CD4-positive, CD25-positive, alpha-beta regulatory T cell (primary cell): ENCODE measurements at regions not wholly inside any gene's neighbourhood (a gene's known extent, or its start where the extent isn't known, plus 50 kb on each side); places are given as distances from the start of the nearest gene placed in this dataset.
A peak's percentile ranks its signal among the peaks of the same experiment; 100 is the strongest.

Experiments
- ATAC-seq, 2 donors: fragments of 150-1000 bp; cut with Tn5 transposase; one replicate each; pipeline ENCODE4 v1.10.0; 2021; ENCODE audit warnings: low read depth in 2 of 2, moderate number of reproducible peaks in 2 of 2, moderate library complexity in 1 of 2
- DNase-seq, 3 donors: peaks; one replicate each; pipeline versions ENCODE4 v3.0.0 to v3.0.0-alpha.2; 2012 to 2022; ENCODE audit warnings: mixed read lengths in 1 of 3
- H3K27ac ChIP-seq: one replicate; pipeline ENCODE4 v1.7.0; 2013; ENCODE audit warnings: mild to moderate bottlenecking, low read length; ENCODE audit not compliant: insufficient read depth, poor library complexity, severe bottlenecking
- H3K27me3 ChIP-seq: one replicate; pipeline ENCODE4 v1.7.0; 2013; ENCODE audit warnings: low read length; ENCODE audit not compliant: control insufficient read depth, insufficient read depth
- H3K36me3 ChIP-seq: one replicate; pipeline ENCODE4 v1.7.0; 2013; ENCODE audit warnings: mild to moderate bottlenecking, low read length, moderate library complexity; ENCODE audit not compliant: control insufficient read depth, insufficient read depth
- H3K4me1 ChIP-seq: 2 replicates; pipeline ENCODE4 v1.7.0; 2013; ENCODE audit warnings: mild to moderate bottlenecking, low read length; ENCODE audit not compliant: insufficient read depth, control insufficient read depth, poor library complexity, severe bottlenecking
- H3K4me3 ChIP-seq: one replicate; pipeline ENCODE4 v1.7.0; 2013; ENCODE audit warnings: low read depth, mild to moderate bottlenecking, low read length, moderate library complexity
- H3K9me3 ChIP-seq, 2 experiments: 1 replicate in 1 of 2; 2 replicates in 1 of 2; pipeline ENCODE4 v1.7.0; 2013; ENCODE audit warnings: low read length in 2 of 2, mild to moderate bottlenecking in 1 of 2, moderate library complexity in 1 of 2; ENCODE audit not compliant: control insufficient read depth in 2 of 2
- H3K27ac Mint-ChIP-seq, 3 donors: one replicate each; pipeline ENCODE4 v1.8.0; 2020 to 2022; ENCODE audit warnings: mild to moderate bottlenecking in 3 of 3, mixed read lengths in 3 of 3, moderate library complexity in 2 of 3
- H3K27me3 Mint-ChIP-seq: one replicate; pipeline ENCODE4 v1.8.0; 2022; ENCODE audit warnings: mild to moderate bottlenecking, mixed read lengths
- H3K36me3 Mint-ChIP-seq: one replicate; pipeline ENCODE4 v1.8.0; 2020; ENCODE audit warnings: mixed read lengths
- H3K4me1 Mint-ChIP-seq, 4 donors: one replicate each; pipeline ENCODE4 v1.8.0; 2020 to 2022; ENCODE audit warnings: mixed read lengths in 4 of 4, mild to moderate bottlenecking in 1 of 4
- H3K4me3 Mint-ChIP-seq, 4 donors: one replicate each; pipeline ENCODE4 v1.8.0; 2020 to 2022; ENCODE audit warnings: mild to moderate bottlenecking in 4 of 4, mixed read lengths in 4 of 4, moderate library complexity in 3 of 4
- H3K9me3 Mint-ChIP-seq, 7 donors: one replicate each; pipeline ENCODE4 v1.8.0; 2020 to 2022; ENCODE audit warnings: mixed read lengths in 7 of 7, mild to moderate bottlenecking in 3 of 7, moderate library complexity in 2 of 7

- Histone ChIP-seq H3K27me3 (no peaks in the 10 kb centered on the region), H3K9me3 (no peaks in the 10 kb centered on the region), H3K36me3 (no peaks in the 10 kb centered on the region), H3K27ac (no peak overlapping the region), H3K4me1 (no peaks in the 10 kb centered on the region), H3K4me3 (no peak overlapping the region)
- Mint-ChIP-seq H3K27ac (peak overlapping the region in 2 of 3 donors; percentile 34 to 43), H3K27me3 (no peaks in the 10 kb centered on the region), H3K36me3 (peaks cover 4% of the 10 kb centered on the region), H3K4me3 (no peak overlapping the region), H3K4me1 (peaks cover 0 to 14% (median 0%) of the 10 kb centered on the region in 4 donors), H3K9me3 (no peaks in the 10 kb centered on the region)
- ATAC-seq (no peak), DNase-seq (no peak)
Measured at GRCh38 chr1:181356505-181357340, 126.6 kb upstream of the CACNA1E start.

- H3K4me3 ChIP-seq = no peak overlapping the region
- Mint-ChIP-seq H3K4me3 (no peak overlapping the region), H3K36me3 (peaks cover 4% of the 10 kb centered on the region), H3K9me3 (no peaks in the 10 kb centered on the region), H3K27ac (no peak overlapping the region), H3K4me1 (peaks cover 0 to 13% (median 0%) of the 10 kb centered on the region in 4 donors), H3K27me3 (peaks cover 4% of the 10 kb centered on the region)
- H3K27me3 ChIP-seq = no peaks in the 10 kb centered on the region
- H3K9me3 ChIP-seq = no peaks in the 10 kb centered on the region
- no peaks in the 10 kb centered on the region for H3K36me3 ChIP-seq
- DNase-seq (no peak), ATAC-seq (no peak)
- no peak overlapping the region for H3K27ac ChIP-seq
- H3K4me1 ChIP-seq = no peaks in the 10 kb centered on the region
Measured at GRCh38 chr1:181359012-181359411, 124.3 kb upstream of the CACNA1E start.

- Mint-ChIP-seq H3K9me3 (no peaks in the 10 kb centered on the region), H3K27ac (no peak overlapping the region), H3K4me3 (no peak overlapping the region), H3K27me3 (peaks cover 4% of the 10 kb centered on the region), H3K36me3 (no peaks in the 10 kb centered on the region), H3K4me1 (peaks cover 0 to 3% (median 0%) of the 10 kb centered on the region in 4 donors)
- Histone ChIP-seq H3K4me1 (no peaks in the 10 kb centered on the region), H3K9me3 (no peaks in the 10 kb centered on the region), H3K36me3 (no peaks in the 10 kb centered on the region), H3K27me3 (no peaks in the 10 kb centered on the region), H3K4me3 (no peak overlapping the region), H3K27ac (no peak overlapping the region)
- DNase-seq (no peak), ATAC-seq (no peak)
Measured at GRCh38 chr1:181364801-181365200, 118.5 kb upstream of the CACNA1E start.

GRCh38 chr1:181366910-181367309 is 116.4 kb upstream of the CACNA1E start:
- ATAC-seq = no peak
- Mint-ChIP-seq H3K4me3 (no peak overlapping the region), H3K4me1 (peaks cover 0 to 3% (median 0%) of the 10 kb centered on the region in 4 donors), H3K27me3 (peaks cover 2% of the 10 kb centered on the region), H3K27ac (peak overlapping the region in 1 of 3 donors; percentile 32), H3K36me3 (no peaks in the 10 kb centered on the region), H3K9me3 (peaks cover 0 to 3% (median 0%) of the 10 kb centered on the region in 7 donors)
- no peak for DNase-seq
- Histone ChIP-seq H3K36me3 (no peaks in the 10 kb centered on the region), H3K9me3 (no peaks in the 10 kb centered on the region), H3K4me1 (no peaks in the 10 kb centered on the region), H3K27ac (no peak overlapping the region), H3K4me3 (no peak overlapping the region), H3K27me3 (no peaks in the 10 kb centered on the region)

GRCh38 chr1:181369416-181369815 is 113.9 kb upstream of the CACNA1E start:
- DNase-seq = no peak
- no peak for ATAC-seq
- H3K36me3 Mint-ChIP-seq = no peaks in the 10 kb centered on the region

GRCh38 chr1:181383695-181384094 is 99.6 kb upstream of the CACNA1E start:
- peaks cover 2% of the 10 kb centered on the region for H3K27me3 Mint-ChIP-seq
- no peak overlapping the region for H3K4me3 Mint-ChIP-seq
- Histone ChIP-seq H3K4me3 (no peak overlapping the region), H3K36me3 (no peaks in the 10 kb centered on the region), H3K9me3 (no peaks in the 10 kb centered on the region), H3K27ac (no peak overlapping the region), H3K4me1 (no peaks in the 10 kb centered on the region), H3K27me3 (peaks cover 4% of the 10 kb centered on the region)
- H3K4me1 Mint-ChIP-seq = peaks cover 0 to 2% (median 0%) of the 10 kb centered on the region in 4 donors
- H3K9me3 Mint-ChIP-seq = peaks cover 0 to 1% (median 0%) of the 10 kb centered on the region in 7 donors
- no peak overlapping the region for H3K27ac Mint-ChIP-seq
- H3K36me3 Mint-ChIP-seq = peaks cover 3% of the 10 kb centered on the region
- DNase-seq = no peak
- no peak for ATAC-seq

More at GRCh38 chr1:181369416-181369815, 113.9 kb upstream of the CACNA1E start:
- Mint-ChIP-seq H3K27me3 (peaks cover 5% of the 10 kb centered on the region), H3K4me3 (no peak overlapping the region), H3K4me1 (peaks cover 0 to 2% (median 0%) of the 10 kb centered on the region in 4 donors), H3K9me3 (peaks cover 0 to 7% (median 2%) of the 10 kb centered on the region in 7 donors), H3K27ac (peak overlapping the region in 1 of 3 donors; percentile 58)
- no peaks in the 10 kb centered on the region for H3K4me1 ChIP-seq
- no peak overlapping the region for H3K4me3 ChIP-seq
- H3K9me3 ChIP-seq = no peaks in the 10 kb centered on the region
- no peaks in the 10 kb centered on the region for H3K27me3 ChIP-seq
- no peak overlapping the region for H3K27ac ChIP-seq
- H3K36me3 ChIP-seq = no peaks in the 10 kb centered on the region

GRCh38 chr1:181386340-181386739 is 97.0 kb upstream of the CACNA1E start:
- Mint-ChIP-seq H3K36me3 (peaks cover 3% of the 10 kb centered on the region), H3K4me1 (peaks cover 0 to 15% (median 2%) of the 10 kb centered on the region in 4 donors), H3K4me3 (no peak overlapping the region), H3K9me3 (peaks cover 0 to 1% (median 0%) of the 10 kb centered on the region in 7 donors), H3K27me3 (no peaks in the 10 kb centered on the region), H3K27ac (no peak overlapping the region)
- no peak overlapping the region for H3K4me3 ChIP-seq
- H3K36me3 ChIP-seq = no peaks in the 10 kb centered on the region
- H3K4me1 ChIP-seq = no peaks in the 10 kb centered on the region
- no peaks in the 10 kb centered on the region for H3K9me3 ChIP-seq
- no peak for DNase-seq
- no peaks in the 10 kb centered on the region for H3K27me3 ChIP-seq
- no peak for ATAC-seq
- no peak overlapping the region for H3K27ac ChIP-seq

- ATAC-seq (no peak), DNase-seq (no peak)
- no peaks in the 10 kb centered on the region for H3K27me3 Mint-ChIP-seq
- Histone ChIP-seq H3K36me3 (no peaks in the 10 kb centered on the region), H3K4me1 (no peaks in the 10 kb centered on the region), H3K4me3 (no peak overlapping the region), H3K27me3 (no peaks in the 10 kb centered on the region), H3K27ac (no peak overlapping the region), H3K9me3 (no peaks in the 10 kb centered on the region)
- no peak overlapping the region for H3K4me3 Mint-ChIP-seq
- H3K27ac Mint-ChIP-seq = peak overlapping the region in 1 of 3 donors; percentile 55
- H3K4me1 Mint-ChIP-seq = peaks cover 0 to 20% (median 2%) of the 10 kb centered on the region in 4 donors
- peaks cover 0 to 1% (median 0%) of the 10 kb centered on the region in 7 donors for H3K9me3 Mint-ChIP-seq
- H3K36me3 Mint-ChIP-seq = peaks cover 3% of the 10 kb centered on the region
Measured at GRCh38 chr1:181386951-181387350, 96.4 kb upstream of the CACNA1E start.
